Psoas muscle (tissue), 7 donors: ENCODE measurements at regions not wholly inside any gene's neighbourhood (a gene's known extent, or its start where the extent isn't known, plus 50 kb on each side); places are given as distances from the start of the nearest gene placed in this dataset.

Experiments
- ATAC-seq, 4 donors: fragments of 200-7000 bp; cut with Tn5 transposase; one replicate each; pipeline ENCODE4 v1.9.1; 2020; ENCODE audit warnings: moderate library complexity in 3 of 4, mild to moderate bottlenecking in 2 of 4
- DNase-seq, 2 donors: peaks; one replicate each; pipeline ENCODE4 v3.0.0-alpha.2; 2020
- H3K27ac ChIP-seq: fragments of 200-600 bp; one replicate; pipeline ENCODE4 v1.8.0; 2022
- H3K27me3 ChIP-seq, 3 donors: fragments of 200-600 bp in 1 of 3; one replicate each; pipeline versions ENCODE4 v1.6.1 to v1.8.0; 2013 to 2022; ENCODE audit warnings: low read length in 2 of 3, mild to moderate bottlenecking in 2 of 3, moderate library complexity in 1 of 3; ENCODE audit not compliant: insufficient read depth in 3 of 3
- H3K36me3 ChIP-seq, 2 donors: fragments of 200-600 bp in 1 of 2; one replicate each; pipeline versions ENCODE4 v1.6.1 to v1.8.0; 2013 to 2022; ENCODE audit warnings: low read depth in 1 of 2, mild to moderate bottlenecking in 1 of 2, moderate library complexity in 1 of 2; ENCODE audit not compliant: insufficient read depth in 1 of 2
- H3K4me1 ChIP-seq: fragments of 200-600 bp; one replicate; pipeline ENCODE4 v1.8.0; 2022
- H3K4me3 ChIP-seq: fragments of 200-600 bp; one replicate; pipeline ENCODE4 v1.8.0; 2022; ENCODE audit warnings: mild to moderate bottlenecking
- H3K9me3 ChIP-seq: fragments of 200-600 bp; one replicate; pipeline ENCODE4 v1.8.0; 2022
- CTCF ChIP-seq: fragments of 200-600 bp; IDR thresholded peaks from one replicate; pipeline ENCODE4 v1.8.0; 2022; ENCODE audit warnings: antibody characterized with exemption
- WGBS, 3 donors: extraction: QIAGEN DNeasy Blood & Tissue Kit; methylation state at CpG; one replicate each; pipeline versions ENCODE4 v1.1.6 to v1.1.7; 2013; 5-methylcytosine and 5-hydroxymethylcytosine counted together
- intact Hi-C, 2 donors: fragments of 100-400 bp; cut with DNase I; formaldehyde crosslinking; loops; one replicate each; pipeline versions ENCODE4 v1.11.0 to v1.14.2; 2022
- donor health status: healthy with polysubstance abuse.
- donor health status: DM: no; HTN: no; CAD: no; lungs with moderate emphysema.
- donor health status: Bipolar disorder and iron deficiency.
- donor health status: healthy.
- donor health status: DM: yes; HTN: yes; CAD: no.
- donor health status: DM: no; HTN: no; CAD: no.
- donor health status: DM: yes; HTN: yes; CAD: no.

GRCh38 chr2:238728330-238729260, 119.3 kb upstream of the TWIST2 start:
- Histone ChIP-seq H3K9me3 (no peaks in the 10 kb centered on the region), H3K27ac (peak overlapping the region; percentile 46), H3K4me1 (no peaks in the 10 kb centered on the region), H3K36me3 (no peaks in the 10 kb centered on the region), H3K27me3 (peaks cover 0 to 4% (median 2%) of the 10 kb centered on the region in 3 donors), H3K4me3 (no peak overlapping the region)
- 41 to 49% (median 45%) methylated on average over 13 of the region's 13 CpGs for WGBS, 3 donors
- ATAC-seq (peak in 3 of 4 donors; percentile 36 to 52 (median 44)), DNase-seq (peak in 1 of 2 donors; percentile 44)
- TF ChIP-seq CTCF = no peak
- intact Hi-C loops = no loop called here

GRCh38 chr2:238729261-238729935, 118.5 kb upstream of the TWIST2 start:
- peak overlapping the region; percentile 46 for H3K27ac ChIP-seq
- DNase-seq (no peak), ATAC-seq (no peak)
- H3K9me3 ChIP-seq = no peaks in the 10 kb centered on the region
- intact Hi-C loops = no loop called here
- H3K4me3 ChIP-seq = no peak overlapping the region
- 75 to 88% (median 76%) methylated on average over 11 of the region's 11 CpGs for WGBS, 3 donors
- H3K36me3 ChIP-seq = no peaks in the 10 kb centered on the region
- H3K27me3 ChIP-seq = peaks cover 0 to 4% (median 2%) of the 10 kb centered on the region in 3 donors
- no peak for TF ChIP-seq CTCF
- no peaks in the 10 kb centered on the region for H3K4me1 ChIP-seq

- Histone ChIP-seq H3K36me3 (no peaks in the 10 kb centered on the region), H3K27ac (no peak overlapping the region), H3K4me1 (no peaks in the 10 kb centered on the region), H3K27me3 (peaks cover 0 to 6% (median 4%) of the 10 kb centered on the region in 3 donors), H3K4me3 (no peak overlapping the region), H3K9me3 (no peaks in the 10 kb centered on the region)
- intact Hi-C loops = no loop called here
- WGBS, 3 donors = 80 to 87% (median 86%) methylated on average over 17 of the region's 17 CpGs
- ATAC-seq (no peak), DNase-seq (no peak)
- no peak for TF ChIP-seq CTCF
These were observed 117.8 kb upstream of the TWIST2 start for GRCh38 chr2:238730001-238730669.

- DNase-seq = no peak
- Histone ChIP-seq H3K9me3 (no peaks in the 10 kb centered on the region), H3K27me3 (peaks cover 0 to 10% (median under 1%) of the 10 kb centered on the region in 3 donors), H3K4me3 (no peak overlapping the region), H3K4me1 (no peaks in the 10 kb centered on the region), H3K27ac (no peak overlapping the region), H3K36me3 (no peaks in the 10 kb centered on the region)
- no peak for ATAC-seq
- intact Hi-C loops = no loop called here
- TF ChIP-seq CTCF = no peak
- 84 to 88% (median 85%) methylated on average over 4 of the region's 4 CpGs for WGBS, 3 donors
These were observed 117.0 kb upstream of the TWIST2 start for GRCh38 chr2:238730881-238731280.
